H9 (cell line): ENCODE measurements at regions not wholly inside any gene's neighbourhood (a gene's known extent, or its start where the extent isn't known, plus 50 kb on each side); places are given as distances from the start of the nearest gene placed in this dataset.

Experiments
- DNase-seq: peaks from one replicate; pipeline ENCODE4 v3.0.0-alpha.2; 2017
- H2AFZ ChIP-seq: one replicate; pipeline ENCODE4 v1.6.1; 2013; ENCODE audit warnings: mild to moderate bottlenecking, low read length, control low read depth, moderate library complexity
- H2AK5ac ChIP-seq: 2 replicates; pipeline ENCODE4 v1.6.1; 2013; ENCODE audit warnings: low read length, control low read depth, mixed read lengths; ENCODE audit not compliant: insufficient read length
- H2BK120ac ChIP-seq: one replicate; pipeline ENCODE4 v1.6.1; 2013; ENCODE audit warnings: low read depth, mild to moderate bottlenecking, low read length, control low read depth, inconsistent platforms; ENCODE audit not compliant: poor library complexity, severe bottlenecking
- H2BK12ac ChIP-seq: 2 replicates; pipeline ENCODE4 v1.6.1; 2013; ENCODE audit warnings: low read length, control low read depth, mixed read lengths, low read depth; ENCODE audit not compliant: insufficient read length
- H2BK15ac ChIP-seq: 2 replicates; pipeline ENCODE4 v1.6.1; 2013; ENCODE audit warnings: low read depth, low read length, control low read depth
- H2BK20ac ChIP-seq: one replicate; pipeline ENCODE4 v1.6.1; 2013; ENCODE audit warnings: low read depth, mild to moderate bottlenecking, low read length, control low read depth, inconsistent platforms; ENCODE audit not compliant: poor library complexity, severe bottlenecking
- H2BK5ac ChIP-seq: 2 replicates; pipeline ENCODE4 v1.6.1; 2013; ENCODE audit warnings: low read length, control low read depth, mixed read lengths; ENCODE audit not compliant: insufficient read length
- H3K14ac ChIP-seq: 2 replicates; pipeline ENCODE4 v1.6.1; 2013; ENCODE audit warnings: low read length, control low read depth; ENCODE audit not compliant: insufficient read depth
- H3K18ac ChIP-seq: 2 replicates; pipeline ENCODE4 v1.6.1; 2013; ENCODE audit warnings: low read depth, mild to moderate bottlenecking, mixed read lengths, low read length, control low read depth; ENCODE audit not compliant: insufficient read length
- H3K23ac ChIP-seq: 2 replicates; pipeline ENCODE4 v1.6.1; 2013; ENCODE audit warnings: low read length, control low read depth, mixed read lengths, low read depth; ENCODE audit not compliant: insufficient read length
- H3K23me2 ChIP-seq: 2 replicates; pipeline ENCODE4 v1.6.1; 2013; ENCODE audit warnings: low read depth, mild to moderate bottlenecking, mixed read lengths, low read length, control low read depth; ENCODE audit not compliant: insufficient read length, poor library complexity, severe bottlenecking
- H3K27ac ChIP-seq: 2 replicates; pipeline ENCODE4 v1.5.1; 2013; ENCODE audit warnings: low read length, control low read depth, mixed read lengths, low read depth; ENCODE audit not compliant: insufficient read length
- H3K27me3 ChIP-seq: 2 replicates; pipeline ENCODE4 v1.6.1; 2013; ENCODE audit warnings: low read length, control low read depth, inconsistent platforms; ENCODE audit not compliant: insufficient read depth
- H3K4ac ChIP-seq: 2 replicates; pipeline ENCODE4 v1.6.1; 2013; ENCODE audit warnings: low read depth, mild to moderate bottlenecking, control low read depth, inconsistent platforms, low read length, moderate library complexity
- H3K4me1 ChIP-seq: 2 replicates; pipeline ENCODE4 v1.6.1; 2013; ENCODE audit warnings: low read length, control low read depth, inconsistent platforms; ENCODE audit not compliant: insufficient read depth
- H3K4me2 ChIP-seq: 2 replicates; pipeline ENCODE4 v1.6.1; 2013; ENCODE audit warnings: low read length, control low read depth, mixed read lengths; ENCODE audit not compliant: insufficient read length, insufficient read depth
- H3K56ac ChIP-seq: 2 replicates; pipeline ENCODE4 v1.6.1; 2013; ENCODE audit warnings: low read depth, mild to moderate bottlenecking, mixed read lengths, low read length, control low read depth; ENCODE audit not compliant: insufficient read length
- H3K79me1 ChIP-seq: 2 replicates; pipeline ENCODE4 v1.6.1; 2013; ENCODE audit warnings: low read depth, mild to moderate bottlenecking, moderate library complexity, low read length, control low read depth, inconsistent platforms; ENCODE audit not compliant: insufficient read depth, poor library complexity, severe bottlenecking
- H3K79me2 ChIP-seq: 2 replicates; pipeline ENCODE4 v1.6.1; 2013; ENCODE audit warnings: low read length, control low read depth, inconsistent platforms; ENCODE audit not compliant: insufficient read depth
- H3K9ac ChIP-seq: 2 replicates; pipeline ENCODE4 v1.6.1; 2013; ENCODE audit warnings: low read length, control low read depth, mixed read lengths; ENCODE audit not compliant: insufficient read length; ENCODE audit errors: extremely low read depth
- H3K9me3 ChIP-seq: one replicate; pipeline ENCODE4 v1.6.1; 2013; ENCODE audit warnings: low read depth, low read length, inconsistent platforms; ENCODE audit not compliant: control insufficient read depth
- H3T11ph ChIP-seq: one replicate; pipeline ENCODE4 v1.6.1; 2013; ENCODE audit warnings: mild to moderate bottlenecking, low read length, control low read depth, inconsistent platforms
- H4K20me1 ChIP-seq: one replicate; pipeline ENCODE4 v1.6.1; 2013; ENCODE audit not compliant: control insufficient read depth, insufficient read length, insufficient read depth
- H4K5ac ChIP-seq: 2 replicates; pipeline ENCODE4 v1.6.1; 2013; ENCODE audit warnings: low read depth, mild to moderate bottlenecking, mixed read lengths, low read length, control low read depth; ENCODE audit not compliant: insufficient read length
- H4K8ac ChIP-seq: replicated peaks from 2 replicates; pipeline ENCODE4 v1.6.1; 2013; ENCODE audit warnings: low read length, control low read depth, mixed read lengths, low read depth; ENCODE audit not compliant: insufficient read length
- H4K91ac ChIP-seq: 2 replicates; pipeline ENCODE4 v1.6.1; 2013; ENCODE audit warnings: low read depth, mild to moderate bottlenecking, moderate library complexity, mixed read lengths, low read length, control low read depth; ENCODE audit not compliant: insufficient read length
- H3K27ac Mint-ChIP-seq, 3 experiments: 2 replicates in 2 of 3; 3 replicates in 1 of 3; pipeline ENCODE4 v1.8.0; 2020 to 2021; ENCODE audit warnings: mixed read lengths in 3 of 3, mild to moderate bottlenecking in 1 of 3, moderate library complexity in 1 of 3
- H3K27me3 Mint-ChIP-seq: 2 replicates; pipeline ENCODE4 v1.8.0; 2021; ENCODE audit warnings: low read depth, mild to moderate bottlenecking, moderate library complexity, mixed read lengths
- H3K36me3 Mint-ChIP-seq, 3 experiments: 2 replicates in 2 of 3; 3 replicates in 1 of 3; pipeline ENCODE4 v1.8.0; 2020 to 2021; ENCODE audit warnings: low read depth in 3 of 3, mixed read lengths in 3 of 3; ENCODE audit not compliant: insufficient read depth in 1 of 3
- H3K4me1 Mint-ChIP-seq, 2 experiments: 2 replicates each; pipeline ENCODE4 v1.8.0; 2020; ENCODE audit warnings: mixed read lengths in 2 of 2
- H3K4me3 Mint-ChIP-seq, 2 experiments: 2 replicates in 1 of 2; 3 replicates in 1 of 2; pipeline ENCODE4 v1.8.0; 2020 to 2021; ENCODE audit warnings: mild to moderate bottlenecking in 2 of 2, mixed read lengths in 2 of 2, moderate library complexity in 1 of 2
- H3K9me3 Mint-ChIP-seq, 2 experiments: 2 replicates in 1 of 2; 3 replicates in 1 of 2; pipeline ENCODE4 v1.8.0; 2020; ENCODE audit warnings: mild to moderate bottlenecking in 2 of 2, mixed read lengths in 2 of 2, moderate library complexity in 1 of 2
- WGBS: extraction: QIAGEN DNeasy Blood & Tissue Kit; methylation state at CpG from one replicate; pipeline ENCODE4 v1.1.7; 2013; ENCODE audit warnings: missing lambda C conversion rate, low lambda C conversion rate, mixed read lengths; ENCODE audit not compliant: insufficient read length; ENCODE audit errors: extremely low coverage; 5-methylcytosine and 5-hydroxymethylcytosine counted together
- TF ChIP-seq, protein P1 (sequence below): fragments of 200-600 bp; sonication (generic); conservative IDR thresholded peaks from 3 replicates; pipeline ENCODE4 v1.8.0; 2021; ENCODE audit warnings: antibody characterized with exemption, mild to moderate bottlenecking

- H2AK5ac ChIP-seq, result no peak overlapping the region
- H2BK12ac ChIP-seq, result no peak overlapping the region
- no peak overlapping the region for H4K8ac ChIP-seq
- no peak overlapping the region for H4K5ac ChIP-seq
- no peak overlapping the region for H3K23ac ChIP-seq
- no peaks in the 10 kb centered on the region for H4K20me1 ChIP-seq
- no peaks in the 10 kb centered on the region for H3K36me3 Mint-ChIP-seq
- no peak overlapping the region for H3K4me3 Mint-ChIP-seq
- no peaks in the 10 kb centered on the region for H3K4me1 Mint-ChIP-seq
- no peak overlapping the region for H3K27ac Mint-ChIP-seq
- no peak overlapping the region for H2BK120ac ChIP-seq
- no peak overlapping the region for H4K91ac ChIP-seq
- WGBS, result no CpG with 5 or more reads among the region's 4 CpGs
- no peak overlapping the region for H2BK15ac ChIP-seq
- H3K9ac ChIP-seq, result no peak overlapping the region
- H3K4me2 ChIP-seq, result no peak overlapping the region
- H2AFZ ChIP-seq, result no peak overlapping the region
- no peaks in the 10 kb centered on the region for H3K79me1 ChIP-seq
- no peak overlapping the region for H3K14ac ChIP-seq
- H3K4me1 ChIP-seq, result no peaks in the 10 kb centered on the region
- no peaks in the 10 kb centered on the region for H3K27me3 Mint-ChIP-seq
- no peaks in the 10 kb centered on the region for H3K23me2 ChIP-seq
- H3K79me2 ChIP-seq, result no peaks in the 10 kb centered on the region
- no peak overlapping the region for H3K27ac ChIP-seq
- no peak for DNase-seq
- H3K18ac ChIP-seq, result no peak overlapping the region
- no peak overlapping the region for H3K4ac ChIP-seq
- TF ChIP-seq, protein P1, sequence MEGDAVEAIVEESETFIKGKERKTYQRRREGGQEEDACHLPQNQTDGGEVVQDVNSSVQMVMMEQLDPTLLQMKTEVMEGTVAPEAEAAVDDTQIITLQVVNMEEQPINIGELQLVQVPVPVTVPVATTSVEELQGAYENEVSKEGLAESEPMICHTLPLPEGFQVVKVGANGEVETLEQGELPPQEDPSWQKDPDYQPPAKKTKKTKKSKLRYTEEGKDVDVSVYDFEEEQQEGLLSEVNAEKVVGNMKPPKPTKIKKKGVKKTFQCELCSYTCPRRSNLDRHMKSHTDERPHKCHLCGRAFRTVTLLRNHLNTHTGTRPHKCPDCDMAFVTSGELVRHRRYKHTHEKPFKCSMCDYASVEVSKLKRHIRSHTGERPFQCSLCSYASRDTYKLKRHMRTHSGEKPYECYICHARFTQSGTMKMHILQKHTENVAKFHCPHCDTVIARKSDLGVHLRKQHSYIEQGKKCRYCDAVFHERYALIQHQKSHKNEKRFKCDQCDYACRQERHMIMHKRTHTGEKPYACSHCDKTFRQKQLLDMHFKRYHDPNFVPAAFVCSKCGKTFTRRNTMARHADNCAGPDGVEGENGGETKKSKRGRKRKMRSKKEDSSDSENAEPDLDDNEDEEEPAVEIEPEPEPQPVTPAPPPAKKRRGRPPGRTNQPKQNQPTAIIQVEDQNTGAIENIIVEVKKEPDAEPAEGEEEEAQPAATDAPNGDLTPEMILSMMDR, result no peak
- no peak overlapping the region for H2BK5ac ChIP-seq
- H2BK20ac ChIP-seq, result no peak overlapping the region
- H3K9me3 Mint-ChIP-seq, result peaks cover 0 to 2% of the 10 kb centered on the region in 2 experiments; a peak in 2 of 5 replicates
- H3K56ac ChIP-seq, result no peak overlapping the region
- no peak overlapping the region for H3T11ph ChIP-seq
- no peaks in the 10 kb centered on the region for H3K27me3 ChIP-seq
- H3K9me3 ChIP-seq, result no peaks in the 10 kb centered on the region
These were observed 244.4 kb downstream of the SAMD5 start for GRCh38 chr6:147752689-147753403.
